IMR-90 (cell line): ENCODE measurements at regions not wholly inside any gene's neighbourhood (a gene's known extent, or its start where the extent isn't known, plus 50 kb on each side); places are given as distances from the start of the nearest gene placed in this dataset.

ENCODE experiments used
- ATAC-seq: fragments of 200-7000 bp; cut with Tn5 transposase; 2 replicates; pipeline ENCODE4 v1.9.1; 2020; ENCODE audit warnings: low read depth, mild to moderate bottlenecking, moderate library complexity
- BruUV-seq: library from RNA; stranded (reverse); fragments of 400-500 nt; replicated peaks from 2 replicates; lab custom pipeline; 2021; lab: Mats Ljungman, UMichigan
- CTCF ChIA-PET: fragments of 300-600 bp; formaldehyde crosslinking; extraction: SDS; loops from one replicate; lab custom pipeline; 2021; ENCODE audit warnings: antibody characterized with exemption; lab: Yijun Ruan, JAX
- POLR2A ChIA-PET: fragments of 300-600 bp; sonication (Branson Sonifier 250); formaldehyde crosslinking; loops from one replicate; lab custom pipeline; 2022; ENCODE audit warnings: antibody characterized with exemption; ENCODE audit not compliant: unreplicated experiment; lab: Charles Lee
- DNase-seq: peaks from one replicate; pipeline ENCODE4 v3.0.0; 2013
- H2AFZ ChIP-seq: replicated peaks from 2 replicates; pipeline ENCODE3; 2013; ENCODE audit warnings: low read length, mild to moderate bottlenecking; ENCODE audit not compliant: poor library complexity
- H2AK5ac ChIP-seq: 2 replicates; pipeline ENCODE4 v1.6.1; 2013; ENCODE audit warnings: low read depth, low read length, inconsistent platforms
- H2AK9ac ChIP-seq: replicated peaks from 2 replicates; pipeline ENCODE3; 2013; ENCODE audit warnings: mild to moderate bottlenecking, low read depth, low read length, moderate library complexity; ENCODE audit not compliant: poor library complexity
- H2BK120ac ChIP-seq: 2 replicates; pipeline ENCODE4 v1.6.1; 2013; ENCODE audit warnings: low read depth, low read length, inconsistent platforms
- H2BK15ac ChIP-seq: 3 replicates; pipeline ENCODE4 v1.6.1; 2013; ENCODE audit warnings: low read depth, low read length, inconsistent platforms
- H2BK20ac ChIP-seq: 2 replicates; pipeline ENCODE4 v1.6.1; 2013; ENCODE audit warnings: low read depth, mild to moderate bottlenecking, inconsistent platforms, low read length, moderate library complexity
- H2BK5ac ChIP-seq: 2 replicates; pipeline ENCODE4 v1.6.1; 2013; ENCODE audit warnings: mild to moderate bottlenecking, low read depth, low read length, inconsistent platforms; ENCODE audit not compliant: poor library complexity, severe bottlenecking
- H3K14ac ChIP-seq: replicated peaks from 2 replicates; pipeline ENCODE4 v1.6.1; 2013; ENCODE audit warnings: low read depth, low read length, inconsistent platforms
- H3K18ac ChIP-seq: 2 replicates; pipeline ENCODE4 v1.6.1; 2013; ENCODE audit warnings: low read depth, low read length, control low read depth
- H3K23ac ChIP-seq: 2 replicates; pipeline ENCODE4 v1.6.1; 2013; ENCODE audit warnings: low read depth, low read length, inconsistent platforms
- H3K27ac ChIP-seq: 2 replicates; pipeline ENCODE4 v1.5.1; 2013; ENCODE audit warnings: mild to moderate bottlenecking, control low read depth, low read length; ENCODE audit not compliant: insufficient read depth
- H3K27me3 ChIP-seq: 2 replicates; pipeline ENCODE4 v1.6.1; 2013; ENCODE audit warnings: low read length; ENCODE audit not compliant: control insufficient read depth, insufficient read depth
- H3K36me3 ChIP-seq: 2 replicates; pipeline ENCODE4 v1.6.1; 2013; ENCODE audit warnings: low read length, mixed read lengths; ENCODE audit not compliant: control insufficient read depth, insufficient read depth
- H3K4ac ChIP-seq: 2 replicates; pipeline ENCODE4 v1.6.1; 2013; ENCODE audit warnings: low read depth, low read length, inconsistent platforms
- H3K4me1 ChIP-seq: 2 replicates; pipeline ENCODE4 v1.6.1; 2013; ENCODE audit warnings: low read length, mixed read lengths; ENCODE audit not compliant: control insufficient read depth, insufficient read depth
- H3K4me2 ChIP-seq: 2 replicates; pipeline ENCODE4 v1.6.1; 2013; ENCODE audit warnings: low read depth, mild to moderate bottlenecking, control low read depth, low read length, moderate library complexity
- H3K4me3 ChIP-seq: 2 replicates; pipeline ENCODE4 v1.5.1; 2013; ENCODE audit warnings: low read depth, mild to moderate bottlenecking, control low read depth, low read length, moderate library complexity; ENCODE audit not compliant: insufficient read depth
- H3K56ac ChIP-seq: 2 replicates; pipeline ENCODE4 v1.6.1; 2013; ENCODE audit warnings: low read length, inconsistent platforms; ENCODE audit not compliant: insufficient read depth; ENCODE audit errors: extremely low read depth
- H3K79me1 ChIP-seq, 2 experiments: 2 replicates each; pipeline ENCODE4 v1.6.1; 2013; ENCODE audit warnings: low read length in 2 of 2, inconsistent platforms in 1 of 2, low read depth in 1 of 2
- H3K9ac ChIP-seq: 2 replicates; pipeline ENCODE4 v1.6.1; 2013; ENCODE audit warnings: low read depth, low read length, control low read depth
- H3K9me1 ChIP-seq: 2 replicates; pipeline ENCODE4 v1.6.1; 2013; ENCODE audit warnings: low read length, inconsistent platforms; ENCODE audit not compliant: insufficient read depth
- H3K9me3 ChIP-seq: 2 replicates; pipeline ENCODE4 v1.6.1; 2013; ENCODE audit warnings: low read length; ENCODE audit not compliant: control insufficient read depth, insufficient read depth
- H4K20me1 ChIP-seq: 2 replicates; pipeline ENCODE4 v1.6.1; 2013; ENCODE audit warnings: low read length, inconsistent platforms; ENCODE audit not compliant: insufficient read depth
- H4K5ac ChIP-seq: 2 replicates; pipeline ENCODE4 v1.6.1; 2013; ENCODE audit warnings: mild to moderate bottlenecking, low read depth, low read length, control low read depth
- H4K8ac ChIP-seq, 2 experiments: 2 replicates each; pipeline ENCODE4 v1.6.1; 2013; ENCODE audit warnings: low read depth in 2 of 2, low read length in 2 of 2, control low read depth in 1 of 2, inconsistent platforms in 1 of 2
- H4K91ac ChIP-seq: 2 replicates; pipeline ENCODE4 v1.6.1; 2013; ENCODE audit warnings: low read depth, low read length, inconsistent platforms; ENCODE audit not compliant: insufficient read depth
- BHLHE40 ChIP-seq: fragments of 150-350 bp; IDR thresholded peaks from 2 replicates; pipeline ENCODE4 v1.6.1; 2016; ENCODE audit warnings: mild to moderate bottlenecking, low read depth, low read length
- CEBPB ChIP-seq: IDR thresholded peaks from 2 replicates; pipeline ENCODE4 v1.6.1; 2012; ENCODE audit warnings: low read depth, low read length, improper control_type of control experiment
- CHD1 ChIP-seq: IDR thresholded peaks from 2 replicates; pipeline ENCODE4 v1.6.1; 2012; ENCODE audit warnings: low read depth, low read length, improper control_type of control experiment
- ELK1 ChIP-seq: fragments of 150-350 bp; IDR thresholded peaks from 2 replicates; pipeline ENCODE4 v1.6.1; 2016; ENCODE audit warnings: low read depth, mild to moderate bottlenecking, low read length, moderate library complexity, borderline replicate concordance
- MAZ ChIP-seq: IDR thresholded peaks from 2 replicates; pipeline ENCODE4 v1.6.1; 2012; ENCODE audit warnings: low read depth, mild to moderate bottlenecking, low read length, improper control_type of control experiment, moderate library complexity, borderline replicate concordance
- NFE2L2 ChIP-seq: fragments of 150-350 bp; IDR thresholded peaks from 2 replicates; pipeline ENCODE4 v1.6.1; 2016; ENCODE audit warnings: low read depth, mild to moderate bottlenecking, low read length
- POLR2A ChIP-seq: IDR thresholded peaks from 2 replicates; pipeline ENCODE4 v1.6.1; 2012; ENCODE audit warnings: mild to moderate bottlenecking, low read depth, low read length
- RCOR1 ChIP-seq: IDR thresholded peaks from 2 replicates; pipeline ENCODE4 v1.6.1; 2012; ENCODE audit warnings: mild to moderate bottlenecking, low read length, improper control_type of control experiment; ENCODE audit not compliant: insufficient replicate concordance
- SMC3 ChIP-seq: fragments of 150-350 bp; IDR thresholded peaks from 2 replicates; pipeline ENCODE4 v1.6.1; 2016; ENCODE audit warnings: low read depth, mild to moderate bottlenecking, antibody characterized with exemption, low read length, moderate library complexity
- USF2 ChIP-seq: fragments of 150-350 bp; IDR thresholded peaks from 2 replicates; pipeline ENCODE4 v1.6.1; 2017; ENCODE audit warnings: mild to moderate bottlenecking, antibody characterized with exemption, low read length, low read depth
- WGBS, 2 experiments: methylation state at CpG; one replicate each; pipeline versions ENCODE4 v1.1.5 to v1.1.7; 2013; ENCODE audit warnings: missing lambda C conversion rate in 2 of 2; ENCODE audit not compliant: insufficient read length in 1 of 2; ENCODE audit errors: extremely low coverage in 2 of 2; 5-methylcytosine and 5-hydroxymethylcytosine counted together
- dilution Hi-C: fragments of 300-500 bp; cut with HindIII; formaldehyde crosslinking; loops from one replicate; pipeline ENCODE4 v1.14.3; 2018; ENCODE audit warnings: low sequenced_read_pairs; ENCODE audit not compliant: unreplicated experiment
- in situ Hi-C: fragments of 300-500 bp; cut with MboI; formaldehyde crosslinking; loops from 3 replicates; pipeline ENCODE4 v1.14.3; 2019; ENCODE audit warnings: low sequenced_read_pairs, inconsistent platforms, mixed read lengths
- intact Hi-C: fragments of 100-400 bp; cut with micrococcal nuclease; formaldehyde crosslinking; loops from 2 replicates; pipeline ENCODE4 v1.10.0; 2022
- TF ChIP-seq, protein P1 (sequence below): conservative IDR thresholded peaks from 2 replicates; pipeline ENCODE4 v1.5.1; 2012; ENCODE audit warnings: mild to moderate bottlenecking, low read depth, low read length, improper control_type of control experiment

GRCh38 chr1:96660051-96660450 is 61.5 kb upstream of the PTBP2 start:
- H3K4me1 ChIP-seq: no peaks in the 10 kb centered on the region
- H4K5ac ChIP-seq: no peak overlapping the region
- H3K27ac ChIP-seq: no peak overlapping the region
- TF ChIP-seq CHD1 (no peak), POLR2A (no peak), MAZ (no peak), RCOR1 (no peak), ELK1 (no peak), USF2 (no peak), BHLHE40 (no peak), SMC3 (no peak), CEBPB (no peak), NFE2L2 (no peak)
- TF ChIP-seq, protein P1, sequence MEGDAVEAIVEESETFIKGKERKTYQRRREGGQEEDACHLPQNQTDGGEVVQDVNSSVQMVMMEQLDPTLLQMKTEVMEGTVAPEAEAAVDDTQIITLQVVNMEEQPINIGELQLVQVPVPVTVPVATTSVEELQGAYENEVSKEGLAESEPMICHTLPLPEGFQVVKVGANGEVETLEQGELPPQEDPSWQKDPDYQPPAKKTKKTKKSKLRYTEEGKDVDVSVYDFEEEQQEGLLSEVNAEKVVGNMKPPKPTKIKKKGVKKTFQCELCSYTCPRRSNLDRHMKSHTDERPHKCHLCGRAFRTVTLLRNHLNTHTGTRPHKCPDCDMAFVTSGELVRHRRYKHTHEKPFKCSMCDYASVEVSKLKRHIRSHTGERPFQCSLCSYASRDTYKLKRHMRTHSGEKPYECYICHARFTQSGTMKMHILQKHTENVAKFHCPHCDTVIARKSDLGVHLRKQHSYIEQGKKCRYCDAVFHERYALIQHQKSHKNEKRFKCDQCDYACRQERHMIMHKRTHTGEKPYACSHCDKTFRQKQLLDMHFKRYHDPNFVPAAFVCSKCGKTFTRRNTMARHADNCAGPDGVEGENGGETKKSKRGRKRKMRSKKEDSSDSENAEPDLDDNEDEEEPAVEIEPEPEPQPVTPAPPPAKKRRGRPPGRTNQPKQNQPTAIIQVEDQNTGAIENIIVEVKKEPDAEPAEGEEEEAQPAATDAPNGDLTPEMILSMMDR: no peak
- no TSS peak for BruUV-seq
- dilution Hi-C loops (no loop called here), in situ Hi-C loops (no loop called here), intact Hi-C loops (no loop called here)
- H3K9ac ChIP-seq: no peak overlapping the region
- no peak overlapping the region for H2AFZ ChIP-seq
- H3K4me2 ChIP-seq: no peak overlapping the region
- H4K8ac ChIP-seq: no peak overlapping the region
- no peak overlapping the region for H3K14ac ChIP-seq
- DNase-seq: no peak
- WGBS, 2 experiments: no CpG with 5 or more reads among the region's 3 CpGs
- H4K91ac ChIP-seq: no peak overlapping the region
- H3K18ac ChIP-seq: no peak overlapping the region
- no peak overlapping the region for H2BK120ac ChIP-seq
- CTCF ChIA-PET: no interaction called here
- no peaks in the 10 kb centered on the region for H3K36me3 ChIP-seq
- H3K79me1 ChIP-seq: no peaks in the 10 kb centered on the region
- H2BK15ac ChIP-seq: no peak overlapping the region
- no peaks in the 10 kb centered on the region for H3K27me3 ChIP-seq
- no peak overlapping the region for H3K56ac ChIP-seq
- H3K9me1 ChIP-seq: no peaks in the 10 kb centered on the region
- no peak overlapping the region for H3K4ac ChIP-seq
- no peak; the same call in 1 of the 2 replicates for ATAC-seq
- no peak overlapping the region for H2BK20ac ChIP-seq
- no peaks in the 10 kb centered on the region for H3K9me3 ChIP-seq
- no peak overlapping the region for H3K4me3 ChIP-seq
- no peak overlapping the region for H2AK5ac ChIP-seq
- POLR2A ChIA-PET: no interaction called here
- H2AK9ac ChIP-seq: no peak overlapping the region
- H4K20me1 ChIP-seq: no peaks in the 10 kb centered on the region
- H2BK5ac ChIP-seq: no peak overlapping the region
- no peak overlapping the region for H3K23ac ChIP-seq
